ENCODE measurements at regions not wholly inside any gene's neighbourhood (a gene's known extent, or its start where the extent isn't known, plus 50 kb on each side); places are given as distances from the start of the nearest gene placed in this dataset.

GRCh38 chr15:53251523-53251922 is 461.4 kb upstream of the ONECUT1 start:
- ChIA-PET POLR2A (no interaction called here), CTCF (no interaction called here)
- no peak overlapping the region for H3K4me2 ChIP-seq
- TF ChIP-seq GABPA (IDR thresholded peaks at IDR 0.05; ENCODE audit: low read depth) (no peak), NRF1 (IDR thresholded peaks at IDR 0.05; ENCODE audit: low read depth, low read length) (no peak), SIN3A (IDR thresholded peaks at IDR 0.05; ENCODE audit: borderline replicate concordance, low read depth, low read length) (no peak), YY1 (IDR thresholded peaks at IDR 0.05; ENCODE audit: low read depth) (no peak), GATA2 (CRISPR knock-in tag; IDR thresholded peaks at IDR 0.05) (no peak), ZBTB33 (IDR thresholded peaks at IDR 0.05; ENCODE audit: borderline replicate concordance, low read depth) (no peak), MAX (IDR thresholded peaks at IDR 0.05; ENCODE audit: low read depth) (no peak), TAF1 (IDR thresholded peaks at IDR 0.05; ENCODE audit: borderline replicate concordance, low read depth, low read length) (no peak), NFIC (IDR thresholded peaks at IDR 0.05; ENCODE audit: borderline replicate concordance) (no peak), PBX3 (IDR thresholded peaks at IDR 0.05) (no peak), MEF2A (IDR thresholded peaks at IDR 0.05; ENCODE audit: borderline replicate concordance, low read depth) (no peak)
- no peaks in the 10 kb centered on the region for H4K20me1 ChIP-seq (ENCODE audit: insufficient read depth)
- no peaks in the 10 kb centered on the region for H3K9me2 ChIP-seq
- H3K27me3 ChIP-seq (ENCODE audit: insufficient read depth) = no peaks in the 10 kb centered on the region; the same call in 1 of the 2 replicates
- H3K79me2 ChIP-seq (ENCODE audit: insufficient read depth) = no peaks in the 10 kb centered on the region
- H3K9me3 ChIP-seq = no peaks in the 10 kb centered on the region
- no peak overlapping the region for H3K27ac ChIP-seq (ENCODE audit: low read depth in 2 of 2, low read length in 1 of 2)
- no peak for DNase-seq
- no peak overlapping the region for H3K9ac ChIP-seq
- H2AFZ ChIP-seq (ENCODE audit: low read depth) = no peak overlapping the region
- H3F3A ChIP-seq (replicated peaks; ENCODE audit: insufficient read depth) = no peaks in the 10 kb centered on the region
- H3K4me1 ChIP-seq (ENCODE audit: control insufficient read depth in 1 of 2, insufficient read depth in 2 of 2, low read depth in 1 of 2, low read length in 1 of 2) = no peaks in the 10 kb centered on the region
- 7% methylated on average over 2 of the region's 2 CpGs for WGBS (ENCODE audit: low lambda C conversion rate)
- H3K4me3 ChIP-seq (ENCODE audit: low read depth in 2 of 2, low read length in 1 of 2) = no peak overlapping the region
- no peaks in the 10 kb centered on the region for H3K36me3 ChIP-seq (replicated peaks in 1 of 2; ENCODE audit: control insufficient read depth in 1 of 2, insufficient read depth in 2 of 2, low read length in 1 of 2)

- Histone ChIP-seq H3K9me3 (no peaks in the 10 kb centered on the region), H3K27me3 (ENCODE audit: insufficient read depth) (no peaks in the 10 kb centered on the region; the same call in 1 of the 2 replicates), H3K9ac (no peak overlapping the region), H3F3A (replicated peaks; ENCODE audit: insufficient read depth) (no peaks in the 10 kb centered on the region), H3K4me2 (no peak overlapping the region), H3K9me2 (no peaks in the 10 kb centered on the region), H3K79me2 (ENCODE audit: insufficient read depth) (no peaks in the 10 kb centered on the region), H4K20me1 (ENCODE audit: insufficient read depth) (no peaks in the 10 kb centered on the region), H2AFZ (ENCODE audit: low read depth) (no peak overlapping the region), H3K36me3 (replicated peaks in 1 of 2; ENCODE audit: control insufficient read depth in 1 of 2, insufficient read depth in 2 of 2, low read length in 1 of 2) (no peaks in the 10 kb centered on the region), H3K4me1 (ENCODE audit: control insufficient read depth in 1 of 2, insufficient read depth in 2 of 2, low read depth in 1 of 2, low read length in 1 of 2) (no peaks in the 10 kb centered on the region), H3K27ac (ENCODE audit: low read depth in 2 of 2, low read length in 1 of 2) (no peak overlapping the region), H3K4me3 (ENCODE audit: low read depth in 2 of 2, low read length in 1 of 2) (no peak overlapping the region)
- TF ChIP-seq ELF1 (IDR thresholded peaks at IDR 0.05) (no peak), MAX (IDR thresholded peaks at IDR 0.05; ENCODE audit: low read depth) (no peak), MXI1 (IDR thresholded peaks at IDR 0.05; ENCODE audit: low read depth, low read length) (no peak), TEAD4 (IDR thresholded peaks at IDR 0.05; ENCODE audit: borderline replicate concordance, insufficient read depth) (no peak), USF1 (IDR thresholded peaks at IDR 0.05; ENCODE audit: borderline replicate concordance, low read depth) (no peak), USF2 (IDR thresholded peaks at IDR 0.05; ENCODE audit: borderline replicate concordance, low read depth, low read length) (no peak), GATA2 (CRISPR knock-in tag; IDR thresholded peaks at IDR 0.05) (no peak), NRF1 (IDR thresholded peaks at IDR 0.05; ENCODE audit: low read depth, low read length) (no peak), NFIC (IDR thresholded peaks at IDR 0.05; ENCODE audit: borderline replicate concordance) (no peak), TAF1 (IDR thresholded peaks at IDR 0.05; ENCODE audit: borderline replicate concordance, low read depth, low read length) (no peak), IRF3 (IDR thresholded peaks at IDR 0.05; ENCODE audit: low read depth, low read length) (no peak), POLR2AphosphoS5 (IDR thresholded peaks at IDR 0.05; ENCODE audit: low read depth, low read length) (no peak), FOXM1 (IDR thresholded peaks at IDR 0.05; ENCODE audit: low read depth) (no peak)
- CTCF ChIA-PET = no interaction called here
- POLR2A ChIA-PET = no interaction called here
- DNase-seq = no peak
- 3% methylated on average over 2 of the region's 2 CpGs for WGBS (ENCODE audit: low lambda C conversion rate)
Observed at GRCh38 chr15:53247041-53247708, 457.0 kb upstream of the ONECUT1 start.

Measured in SK-N-SH (cell line).